ENCODE measurements at regions not wholly inside any gene's neighbourhood (a gene's known extent, or its start where the extent isn't known, plus 50 kb on each side); places are given as distances from the start of the nearest gene placed in this dataset.

DNA sequence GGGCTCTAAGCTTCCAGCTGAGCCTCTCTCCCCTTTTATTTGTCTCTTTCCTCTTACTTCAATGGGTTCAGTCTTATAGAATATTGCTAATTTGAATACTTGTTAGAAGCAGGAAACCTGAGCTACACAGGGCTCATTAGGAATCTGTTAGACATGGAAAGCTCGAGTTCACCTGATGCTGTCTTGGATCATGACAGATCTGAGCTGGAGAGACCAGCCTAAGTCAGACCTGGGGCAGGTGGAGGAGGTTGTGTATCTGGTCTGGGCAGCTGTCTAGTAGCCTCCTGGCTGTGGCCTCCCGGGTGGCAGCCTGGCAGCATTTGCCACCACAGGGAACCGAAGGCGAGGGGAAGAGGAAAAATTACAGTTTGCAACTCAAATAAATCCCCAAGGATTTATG is 185.9 kb downstream of the ICOS start:
- TF ChIP-seq, protein P1, sequence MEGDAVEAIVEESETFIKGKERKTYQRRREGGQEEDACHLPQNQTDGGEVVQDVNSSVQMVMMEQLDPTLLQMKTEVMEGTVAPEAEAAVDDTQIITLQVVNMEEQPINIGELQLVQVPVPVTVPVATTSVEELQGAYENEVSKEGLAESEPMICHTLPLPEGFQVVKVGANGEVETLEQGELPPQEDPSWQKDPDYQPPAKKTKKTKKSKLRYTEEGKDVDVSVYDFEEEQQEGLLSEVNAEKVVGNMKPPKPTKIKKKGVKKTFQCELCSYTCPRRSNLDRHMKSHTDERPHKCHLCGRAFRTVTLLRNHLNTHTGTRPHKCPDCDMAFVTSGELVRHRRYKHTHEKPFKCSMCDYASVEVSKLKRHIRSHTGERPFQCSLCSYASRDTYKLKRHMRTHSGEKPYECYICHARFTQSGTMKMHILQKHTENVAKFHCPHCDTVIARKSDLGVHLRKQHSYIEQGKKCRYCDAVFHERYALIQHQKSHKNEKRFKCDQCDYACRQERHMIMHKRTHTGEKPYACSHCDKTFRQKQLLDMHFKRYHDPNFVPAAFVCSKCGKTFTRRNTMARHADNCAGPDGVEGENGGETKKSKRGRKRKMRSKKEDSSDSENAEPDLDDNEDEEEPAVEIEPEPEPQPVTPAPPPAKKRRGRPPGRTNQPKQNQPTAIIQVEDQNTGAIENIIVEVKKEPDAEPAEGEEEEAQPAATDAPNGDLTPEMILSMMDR (conservative IDR thresholded peaks at IDR 0.05; ENCODE audit: low read length), result no peak
- no peak for TF ChIP-seq EZH2phosphoT487 (IDR thresholded peaks at IDR 0.05; ENCODE audit: borderline replicate concordance, low read depth, low read length)
